GM23248 (cell line): ENCODE measurements at regions not wholly inside any gene's neighbourhood (a gene's known extent, or its start where the extent isn't known, plus 50 kb on each side); places are given as distances from the start of the nearest gene placed in this dataset.
A peak's percentile ranks its signal among the peaks of the same experiment; 100 is the strongest.

Experiments used
- DNase-seq: peaks from one replicate; pipeline ENCODE4 v3.0.0-alpha.2; 2015
- H2AFZ ChIP-seq: fragments of 200-600 bp; sonication (generic); 2 replicates; pipeline ENCODE4 v1.6.1; 2016; ENCODE audit warnings: antibody characterized with exemption
- H3F3A ChIP-seq: fragments of 200-600 bp; sonication (generic); 2 replicates; pipeline ENCODE4 v1.6.1; 2016; ENCODE audit warnings: mild to moderate bottlenecking, antibody characterized with exemption, mixed run types; ENCODE audit not compliant: insufficient read depth
- H3K27ac ChIP-seq: fragments of 200-600 bp; sonication (generic); 2 replicates; pipeline ENCODE4 v1.5.1; 2016; ENCODE audit warnings: mild to moderate bottlenecking
- H3K27me3 ChIP-seq: fragments of 200-600 bp; sonication (generic); replicated peaks from 2 replicates; pipeline ENCODE4 v1.6.1; 2016; ENCODE audit warnings: mild to moderate bottlenecking; ENCODE audit not compliant: insufficient read depth
- H3K36me3 ChIP-seq: fragments of 200-600 bp; sonication (generic); 2 replicates; pipeline ENCODE4 v1.6.1; 2016; ENCODE audit warnings: low read depth, mild to moderate bottlenecking
- H3K4me1 ChIP-seq: fragments of 200-600 bp; sonication (generic); 2 replicates; pipeline ENCODE4 v1.6.1; 2016; ENCODE audit warnings: mild to moderate bottlenecking; ENCODE audit not compliant: insufficient read depth
- H3K4me2 ChIP-seq: fragments of 200-600 bp; sonication (generic); one replicate; pipeline ENCODE4 v1.6.1; 2016; ENCODE audit warnings: mild to moderate bottlenecking; ENCODE audit not compliant: unreplicated experiment
- H3K4me3 ChIP-seq: fragments of 200-600 bp; sonication (generic); 2 replicates; pipeline ENCODE4 v1.5.1; 2016; ENCODE audit warnings: mild to moderate bottlenecking
- H3K79me2 ChIP-seq: fragments of 200-600 bp; sonication (generic); 2 replicates; pipeline ENCODE4 v1.6.1; 2016; ENCODE audit warnings: mild to moderate bottlenecking; ENCODE audit not compliant: insufficient read depth
- H3K9ac ChIP-seq: fragments of 200-600 bp; sonication (generic); 2 replicates; pipeline ENCODE4 v1.6.1; 2016; ENCODE audit warnings: mild to moderate bottlenecking
- H3K9me2 ChIP-seq: fragments of 200-600 bp; sonication (generic); 2 replicates; pipeline ENCODE4 v1.6.1; 2016; ENCODE audit warnings: mixed run types, mild to moderate bottlenecking, moderate library complexity; ENCODE audit not compliant: insufficient read depth
- H3K9me3 ChIP-seq: fragments of 200-600 bp; sonication (generic); one replicate; pipeline ENCODE4 v1.6.1; 2017; ENCODE audit warnings: low read depth
- H4K20me1 ChIP-seq: fragments of 200-600 bp; sonication (generic); 2 replicates; pipeline ENCODE4 v1.6.0; 2016; ENCODE audit not compliant: insufficient read depth
- EZH2 ChIP-seq: fragments of 200-600 bp; sonication (generic); IDR thresholded peaks from 2 replicates; pipeline ENCODE4 v1.6.1; 2018; ENCODE audit warnings: antibody characterized with exemption, mild to moderate bottlenecking; ENCODE audit not compliant: insufficient read depth, poor library complexity, severe bottlenecking
- EZH2phosphoT487 ChIP-seq: fragments of 200-600 bp; sonication (generic); IDR thresholded peaks from 2 replicates; pipeline ENCODE4 v1.6.1; 2018; ENCODE audit warnings: antibody characterized with exemption, moderate library complexity, mild to moderate bottlenecking, low read depth; ENCODE audit not compliant: insufficient read depth
- WGBS, 2 experiments: methylation state at CpG; one replicate each; pipeline ENCODE4 v1.1.6; 2015 to 2017; ENCODE audit warnings: low lambda C conversion rate in 2 of 2, low coverage in 1 of 2; ENCODE audit errors: missing lambda C conversion rate in 2 of 2; 5-methylcytosine and 5-hydroxymethylcytosine counted together
- in situ Hi-C: fragments of 300-500 bp; cut with MboI; formaldehyde crosslinking; loops from 2 replicates; pipeline ENCODE4 v1.15.0; 2020

DNA sequence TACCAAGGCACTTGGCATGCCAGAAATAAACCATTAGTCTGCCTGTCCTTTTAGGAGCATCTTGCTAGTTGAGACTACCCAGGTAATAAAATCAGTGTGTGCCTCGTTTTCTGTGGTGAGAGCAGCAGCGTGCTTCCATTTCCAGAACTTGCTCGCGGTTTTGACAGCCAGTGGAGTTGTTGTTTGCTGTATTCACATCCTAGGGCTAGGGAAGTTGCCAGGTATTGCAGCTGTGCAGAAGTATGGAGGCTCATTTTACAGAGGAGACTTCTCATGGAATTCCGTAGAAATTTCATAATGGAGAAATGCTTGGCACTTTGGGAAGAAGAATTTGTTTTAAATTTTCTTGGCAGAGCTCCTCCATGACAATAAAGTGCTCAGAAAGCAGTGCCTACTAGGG lies 1355.1 kb upstream of the ZEB2 start:
- no peak for TF ChIP-seq EZH2phosphoT487
- TF ChIP-seq EZH2: no peak
- Histone ChIP-seq H3K4me3 (no peak overlapping the region), H3K4me2 (no peak overlapping the region), H3K79me2 (no peaks in the 10 kb centered on the region), H3K9me2 (no peaks in the 10 kb centered on the region), H3F3A (peaks cover 9% of the 10 kb centered on the region; the same call in 1 of the 2 replicates), H2AFZ (no peak overlapping the region), H3K27me3 (no peaks in the 10 kb centered on the region), H3K9ac (no peak overlapping the region), H3K9me3 (no peaks in the 10 kb centered on the region), H3K4me1 (peaks cover 3% of the 10 kb centered on the region), H4K20me1 (no peaks in the 10 kb centered on the region), H3K36me3 (no peaks in the 10 kb centered on the region), H3K27ac (no peak overlapping the region)
- no peak for DNase-seq
- in situ Hi-C loops: no loop called here
- 81 to 89% methylated on average over 5 of the region's 5 CpGs for WGBS, 2 experiments

DNA sequence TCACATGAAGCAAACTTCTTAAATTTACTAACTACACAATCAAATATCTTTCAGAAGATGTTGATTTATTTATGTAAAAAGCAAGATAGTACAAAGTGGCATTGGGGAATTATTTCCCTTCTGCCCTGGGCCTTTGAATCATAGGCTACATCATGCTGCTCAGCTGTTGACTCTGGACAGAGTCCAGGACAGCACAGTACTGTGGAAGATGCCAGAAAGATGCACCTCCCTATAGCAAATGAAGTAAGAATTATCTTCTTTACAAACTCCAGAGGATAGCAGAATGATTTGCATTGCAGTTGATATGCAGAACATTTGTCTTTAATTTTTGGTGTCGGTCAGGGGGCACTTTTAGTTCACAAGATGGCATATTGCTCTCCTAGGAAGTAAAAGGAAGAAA lies 1354.5 kb upstream of the ZEB2 start:
- Histone ChIP-seq H3K9me2 (no peaks in the 10 kb centered on the region), H3K4me1 (peaks cover 3% of the 10 kb centered on the region), H4K20me1 (no peaks in the 10 kb centered on the region), H3F3A (peaks cover 9% of the 10 kb centered on the region; the same call in 1 of the 2 replicates), H3K27me3 (no peaks in the 10 kb centered on the region), H3K4me3 (no peak overlapping the region), H2AFZ (no peak overlapping the region), H3K27ac (no peak overlapping the region), H3K36me3 (no peaks in the 10 kb centered on the region), H3K9me3 (no peaks in the 10 kb centered on the region), H3K9ac (no peak overlapping the region), H3K4me2 (no peak overlapping the region), H3K79me2 (no peaks in the 10 kb centered on the region)
- 6% methylated on average over 1 of the region's 1 CpG for WGBS, 2 experiments
- no peak for TF ChIP-seq EZH2phosphoT487
- no peak for TF ChIP-seq EZH2
- peak; percentile 86 for DNase-seq
- in situ Hi-C loops: no loop called here

GRCh38 chr2:145864501-145864900 lies 1344.6 kb upstream of the ZEB2 start:
- no peak for DNase-seq
- in situ Hi-C loops: no loop called here
- H3K27me3 ChIP-seq: no peaks in the 10 kb centered on the region
- TF ChIP-seq EZH2 (no peak), EZH2phosphoT487 (no peak)
- H4K20me1 ChIP-seq: no peaks in the 10 kb centered on the region
- 94 to 97% methylated on average over 3 of the region's 3 CpGs for WGBS, 2 experiments
- H3K27ac ChIP-seq: no peak overlapping the region
- no peak overlapping the region for H3K4me2 ChIP-seq
- no peak overlapping the region for H3K4me3 ChIP-seq
- no peaks in the 10 kb centered on the region for H3K79me2 ChIP-seq
- H3K9me3 ChIP-seq: no peaks in the 10 kb centered on the region
- H2AFZ ChIP-seq: peak overlapping the region; percentile 25; the same call in 1 of the 2 replicates
- no peak overlapping the region for H3K9ac ChIP-seq
- no peaks in the 10 kb centered on the region for H3F3A ChIP-seq
- H3K36me3 ChIP-seq: no peaks in the 10 kb centered on the region
- H3K9me2 ChIP-seq: no peaks in the 10 kb centered on the region
- no peaks in the 10 kb centered on the region for H3K4me1 ChIP-seq

DNA sequence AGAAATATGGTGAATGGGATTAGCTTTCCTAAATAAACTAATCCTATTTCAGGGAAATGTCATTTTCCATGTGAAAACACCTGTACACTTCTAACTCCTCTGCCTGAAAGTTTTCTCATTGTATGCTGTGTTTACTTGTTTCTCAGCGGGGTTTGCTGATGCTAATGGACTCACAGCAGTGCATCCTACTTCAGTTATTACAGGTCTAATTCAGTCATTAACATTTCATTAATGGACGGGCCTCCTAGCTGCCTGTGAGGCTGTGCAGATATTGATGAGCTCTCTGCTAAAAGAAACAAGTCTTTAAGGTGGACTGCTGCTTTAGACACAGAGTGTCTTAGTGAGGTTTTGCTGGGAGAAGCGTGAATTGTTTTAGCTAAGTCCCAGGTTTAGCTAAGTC lies 1342.0 kb upstream of the ZEB2 start:
- Histone ChIP-seq H3K4me2 (no peak overlapping the region), H3K9ac (no peak overlapping the region), H3K36me3 (no peaks in the 10 kb centered on the region), H2AFZ (no peak overlapping the region), H3K9me2 (no peaks in the 10 kb centered on the region), H3F3A (no peaks in the 10 kb centered on the region), H3K79me2 (no peaks in the 10 kb centered on the region), H3K4me3 (no peak overlapping the region), H3K27ac (no peak overlapping the region), H3K27me3 (no peaks in the 10 kb centered on the region), H3K4me1 (no peaks in the 10 kb centered on the region), H3K9me3 (no peaks in the 10 kb centered on the region), H4K20me1 (no peaks in the 10 kb centered on the region)
- WGBS, 2 experiments: 55 to 73% methylated on average over 3 of the region's 3 CpGs
- no peak for DNase-seq
- TF ChIP-seq EZH2 (no peak), EZH2phosphoT487 (no peak)
- in situ Hi-C loops: no loop called here

DNA sequence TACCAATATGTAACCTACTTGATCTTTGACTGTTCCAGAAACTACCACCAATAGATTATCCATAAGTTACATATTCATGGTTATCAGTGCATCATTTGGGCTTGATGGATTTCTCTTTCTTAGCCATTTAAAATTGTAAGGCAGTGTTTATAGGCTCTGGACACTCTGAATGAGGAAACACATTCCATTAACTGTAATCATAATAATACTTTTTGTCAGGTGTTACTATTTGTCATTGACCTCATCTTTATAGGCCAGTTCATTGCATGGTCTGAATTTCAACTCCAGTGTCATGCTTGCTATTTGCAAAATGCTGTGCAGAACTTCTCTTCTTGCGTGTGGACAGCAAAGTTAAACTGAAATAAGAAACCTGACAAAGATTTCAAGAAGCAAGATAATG lies 1340.2 kb upstream of the ZEB2 start:
- WGBS, 2 experiments: 65 to 83% methylated on average over 1 of the region's 1 CpG
- in situ Hi-C loops: no loop called here

More for the DNA sequence above, 1340.2 kb upstream of the ZEB2 start:
- no peaks in the 10 kb centered on the region for H3K27me3 ChIP-seq
- H3K4me1 ChIP-seq: no peaks in the 10 kb centered on the region
- no peak for DNase-seq
- no peak overlapping the region for H3K4me3 ChIP-seq
- H3K4me2 ChIP-seq: no peak overlapping the region
- H3K79me2 ChIP-seq: no peaks in the 10 kb centered on the region
- H3K9ac ChIP-seq: no peak overlapping the region
- no peaks in the 10 kb centered on the region for H4K20me1 ChIP-seq
- no peaks in the 10 kb centered on the region for H3K9me2 ChIP-seq
- no peak overlapping the region for H3K27ac ChIP-seq
- no peak overlapping the region for H2AFZ ChIP-seq
- no peaks in the 10 kb centered on the region for H3K36me3 ChIP-seq
- H3K9me3 ChIP-seq: no peaks in the 10 kb centered on the region
- TF ChIP-seq EZH2phosphoT487: no peak
- no peak for TF ChIP-seq EZH2
- H3F3A ChIP-seq: no peaks in the 10 kb centered on the region
